D721Med (cell line): ENCODE measurements at regions not wholly inside any gene's neighbourhood (a gene's known extent, or its start where the extent isn't known, plus 50 kb on each side); places are given as distances from the start of the nearest gene placed in this dataset.

Experiments
- DNase-seq: peaks from one replicate; pipeline ENCODE4 v3.0.0; 2011; ENCODE audit warnings: low spot score; ENCODE audit not compliant: insufficient read length
- FAIRE-seq: peaks from 2 replicates; lab custom pipeline; 2011; peaks lifted over from hg19 to GRCh38; lab: Jason Lieb, UNC
- CTCF ChIP-seq: IDR thresholded peaks from 2 replicates; pipeline ENCODE4 v1.5.1; 2012; ENCODE audit warnings: mild to moderate bottlenecking, control low read depth; ENCODE audit not compliant: insufficient read depth; ENCODE audit errors: missing control alignments

- FAIRE-seq (peak; percentile 32), DNase-seq (no peak)
- TF ChIP-seq CTCF, result no peak
Observed at GRCh38 chr18:40707797-40708196, 1247.2 kb upstream of the PIK3C3 start.

GRCh38 chr18:40698129-40698528, 1256.9 kb upstream of the PIK3C3 start:
- no peak for FAIRE-seq
- no peak for DNase-seq
- TF ChIP-seq CTCF, result no peak

GRCh38 chr18:40695526-40695925, 1259.5 kb upstream of the PIK3C3 start:
- TF ChIP-seq CTCF, result no peak
- no peak for FAIRE-seq
- DNase-seq, result no peak

- TF ChIP-seq CTCF, result no peak
- DNase-seq (no peak), FAIRE-seq (no peak)
Observed at GRCh38 chr18:40692871-40693270, 1262.2 kb upstream of the PIK3C3 start.

GRCh38 chr18:40690062-40690461, 1265.0 kb upstream of the PIK3C3 start:
- no peak for TF ChIP-seq CTCF
- FAIRE-seq, result no peak

GRCh38 chr18:40687399-40687798, 1267.6 kb upstream of the PIK3C3 start:
- no peak for FAIRE-seq
- TF ChIP-seq CTCF, result no peak
- DNase-seq, result no peak

More at GRCh38 chr18:40690062-40690461, 1265.0 kb upstream of the PIK3C3 start:
- DNase-seq, result no peak

- FAIRE-seq (no peak), DNase-seq (no peak)
- TF ChIP-seq CTCF, result no peak
Observed at GRCh38 chr18:40686836-40687235, 1268.2 kb upstream of the PIK3C3 start.
